HL-60/S4 (cell line): ENCODE measurements at regions not wholly inside any gene's neighbourhood (a gene's known extent, or its start where the extent isn't known, plus 50 kb on each side); places are given as distances from the start of the nearest gene placed in this dataset.
"Not testable (repeated sequence)": the region's sequence is repeated elsewhere in the genome, so short reads cannot be mapped to it uniquely, and the experiment has no call there.

ENCODE experiments used
- in situ Hi-C: fragments of 300-500 bp; cut with MboI; formaldehyde crosslinking; loops from 2 replicates; pipeline ENCODE4 v1.14.3; 2022; ENCODE audit warnings: low sequenced_read_pairs

DNA sequence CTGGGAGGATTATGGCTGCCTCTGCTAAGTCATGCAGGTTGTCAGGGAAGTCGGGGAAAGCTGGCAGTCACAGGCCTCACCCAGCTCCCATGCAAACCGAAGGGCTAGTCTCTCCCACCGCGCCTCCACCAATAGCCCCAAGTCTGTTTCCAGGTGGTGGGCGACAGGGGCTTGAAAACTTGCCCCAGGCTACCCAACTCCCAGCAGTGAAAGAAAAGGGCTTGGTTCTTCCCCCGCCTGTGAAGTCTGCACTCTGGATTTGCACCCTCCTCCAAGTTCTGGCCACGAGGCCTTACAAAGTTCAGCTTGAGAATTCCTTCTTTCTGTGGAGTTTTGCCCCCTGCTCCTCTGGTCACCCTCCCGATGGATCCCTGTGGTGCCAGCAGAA, 99.9 kb upstream of the CHST15 start:
- in situ Hi-C loops = no loop called here

DNA sequence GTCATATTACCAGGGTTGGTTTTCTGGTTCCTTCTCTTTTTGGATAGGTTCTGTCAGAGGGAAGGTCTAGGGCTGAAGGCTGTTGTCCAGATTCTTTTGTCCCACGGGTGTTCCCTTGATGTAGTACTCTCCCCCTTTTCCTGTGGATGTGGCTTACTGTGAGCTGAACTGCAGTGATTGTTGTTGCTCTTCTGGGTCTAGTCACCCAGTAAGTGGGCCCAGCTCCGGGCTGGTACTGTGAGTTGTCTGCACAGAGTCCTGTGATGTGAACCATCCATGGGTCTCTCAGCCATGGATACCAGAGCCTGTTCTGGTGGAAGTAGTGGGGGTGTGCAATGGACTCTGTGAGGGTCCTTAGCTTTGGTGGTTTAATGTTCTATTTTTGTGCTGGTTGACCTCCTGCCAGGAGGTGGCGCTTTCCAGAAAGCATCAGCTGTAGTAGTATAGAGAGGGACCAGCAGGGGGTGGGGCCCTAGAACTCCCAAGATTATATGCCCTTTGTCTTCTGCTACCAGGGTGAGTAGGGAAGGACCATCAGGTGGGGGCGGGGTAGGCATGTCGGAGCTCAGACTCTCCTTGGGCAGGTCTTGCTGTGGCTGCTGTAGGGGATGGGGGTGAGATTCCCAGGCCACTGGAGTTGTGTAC, 99.4 kb upstream of the CHST15 start:
- in situ Hi-C loops = not testable (repeated sequence)

DNA sequence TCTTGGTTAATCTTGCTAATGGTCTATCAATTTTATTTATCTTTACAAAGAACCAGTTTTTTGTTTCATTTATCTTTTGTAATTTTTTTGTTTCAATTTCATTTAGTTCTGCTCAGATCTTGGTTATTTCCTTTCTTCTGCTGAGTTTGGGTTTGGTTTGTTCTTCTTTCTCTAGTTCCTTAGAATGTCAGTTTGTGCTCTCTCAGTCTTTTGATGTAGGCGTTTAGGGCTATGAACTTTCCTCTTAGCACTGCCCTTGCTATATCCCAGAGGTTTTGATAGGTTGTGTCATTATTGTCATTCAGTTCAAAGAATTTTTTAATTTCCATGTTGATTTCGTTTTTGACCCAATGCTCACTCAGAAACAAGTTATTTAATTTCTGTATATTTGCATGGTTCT, 97.1 kb upstream of the CHST15 start:
- in situ Hi-C loops = not testable (repeated sequence)

DNA sequence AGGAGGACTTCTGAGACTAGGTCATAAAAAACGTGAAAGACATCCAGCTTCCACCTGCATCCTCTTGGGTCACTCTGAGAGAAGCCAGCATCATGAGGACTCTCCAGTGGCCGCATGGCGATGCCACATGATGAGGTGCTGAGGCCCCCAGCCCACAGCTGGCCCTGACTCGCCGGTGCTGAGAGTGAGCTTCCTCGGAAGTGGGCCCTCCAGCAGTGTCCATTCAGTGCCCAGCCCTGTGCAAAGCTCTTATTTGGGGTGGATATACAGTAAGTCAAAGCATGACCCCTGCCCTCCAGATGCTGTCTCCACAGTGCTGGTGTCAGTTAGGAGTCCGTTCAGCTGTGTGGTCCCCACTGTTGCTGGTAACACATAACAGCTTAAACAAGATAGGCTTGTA, 93.6 kb upstream of the CHST15 start:
- in situ Hi-C loops = no loop called here

DNA sequence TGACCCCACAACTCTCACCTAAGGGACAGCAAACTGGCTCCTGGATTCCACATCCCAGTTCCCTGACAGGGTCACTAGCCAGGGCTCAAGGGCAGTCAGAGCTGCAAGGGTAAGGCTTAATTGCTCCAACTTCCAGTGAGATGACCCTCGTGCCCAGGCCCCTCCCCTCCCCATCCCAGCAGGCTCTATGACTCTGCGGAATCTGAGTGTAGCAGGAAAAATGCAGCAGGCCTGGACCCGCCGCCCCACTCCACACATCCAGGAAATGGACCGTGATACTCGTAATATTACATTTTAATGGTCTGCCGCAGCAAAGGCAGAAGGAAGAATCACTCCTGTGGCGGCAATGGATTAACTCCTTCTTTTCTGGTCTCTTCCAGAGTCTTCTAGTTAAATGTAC, 91.7 kb upstream of the CHST15 start:
- in situ Hi-C loops = no loop called here

DNA sequence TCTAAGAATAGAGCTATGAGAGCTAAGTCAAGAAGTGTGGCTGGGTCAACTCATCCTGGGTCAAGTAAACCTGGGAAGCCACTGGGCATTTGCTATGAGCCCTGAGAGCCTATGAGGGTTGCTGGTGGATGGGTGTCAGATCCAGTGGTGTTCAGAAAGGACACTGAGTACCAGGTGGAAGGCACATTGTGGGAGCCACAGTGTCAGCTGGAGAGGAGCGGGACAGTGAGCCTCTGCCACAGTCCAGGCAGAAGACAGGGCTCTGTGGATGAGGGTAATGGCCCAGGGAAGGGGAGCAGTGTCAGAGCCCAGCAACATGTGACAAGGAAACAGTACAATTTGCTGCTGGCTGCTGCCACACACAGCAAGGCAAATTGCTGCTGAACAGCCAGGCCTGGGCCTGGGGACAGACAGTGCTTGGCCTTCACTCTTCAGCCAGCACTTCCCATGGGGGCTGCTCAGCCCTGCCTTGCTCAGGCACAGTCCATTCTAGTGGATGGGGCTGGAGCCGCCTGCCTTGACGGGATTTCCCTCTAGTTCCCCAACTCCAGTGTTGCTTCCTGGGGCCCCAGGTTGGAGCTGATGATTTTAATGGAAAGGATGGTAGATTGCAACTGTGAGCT, 90.9 kb upstream of the CHST15 start:
- in situ Hi-C loops = no loop called here

DNA sequence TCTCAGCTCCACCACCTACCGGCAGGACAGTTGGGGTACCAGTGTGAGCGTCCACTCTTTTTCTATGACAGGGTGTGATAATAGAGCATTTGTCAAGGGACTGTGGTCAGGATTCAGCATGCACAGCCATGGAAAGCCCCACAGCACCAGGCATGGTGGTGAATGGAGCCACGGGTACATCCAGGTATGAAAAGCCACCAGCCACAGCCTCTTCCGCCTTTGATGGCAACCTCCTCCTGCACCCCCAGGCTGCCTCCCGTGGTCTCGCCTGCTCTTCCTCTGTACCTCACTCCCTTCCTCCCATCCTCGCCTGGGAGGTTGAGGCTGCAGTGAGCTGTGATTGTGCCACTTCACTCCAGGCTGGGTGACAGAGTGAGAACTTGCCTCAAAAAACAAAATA, 90.2 kb upstream of the CHST15 start:
- in situ Hi-C loops = no loop called here

DNA sequence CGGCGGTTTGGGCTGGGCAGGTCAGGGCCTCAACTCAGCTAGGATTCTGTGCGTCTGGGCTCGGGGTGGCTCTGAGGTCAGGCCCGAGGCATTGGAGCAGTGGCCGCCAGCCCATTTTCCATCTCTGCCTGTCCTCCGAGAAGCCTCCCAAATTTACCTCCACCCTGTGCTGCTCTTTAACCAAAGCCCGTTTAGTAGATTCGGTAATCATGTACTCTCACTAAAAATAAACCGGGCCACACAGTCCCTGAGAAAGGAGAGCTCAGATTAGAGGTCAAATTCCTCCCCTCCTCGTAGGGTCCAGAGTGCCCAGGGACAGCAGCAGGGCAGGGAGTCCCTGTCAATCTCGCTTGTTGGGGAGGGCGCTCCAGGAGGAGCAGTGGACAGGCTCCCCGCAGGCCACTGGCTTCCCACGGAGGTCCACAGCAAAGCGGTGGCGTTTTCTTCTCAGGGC, 88.7 kb upstream of the CHST15 start:
- in situ Hi-C loops = no loop called here

DNA sequence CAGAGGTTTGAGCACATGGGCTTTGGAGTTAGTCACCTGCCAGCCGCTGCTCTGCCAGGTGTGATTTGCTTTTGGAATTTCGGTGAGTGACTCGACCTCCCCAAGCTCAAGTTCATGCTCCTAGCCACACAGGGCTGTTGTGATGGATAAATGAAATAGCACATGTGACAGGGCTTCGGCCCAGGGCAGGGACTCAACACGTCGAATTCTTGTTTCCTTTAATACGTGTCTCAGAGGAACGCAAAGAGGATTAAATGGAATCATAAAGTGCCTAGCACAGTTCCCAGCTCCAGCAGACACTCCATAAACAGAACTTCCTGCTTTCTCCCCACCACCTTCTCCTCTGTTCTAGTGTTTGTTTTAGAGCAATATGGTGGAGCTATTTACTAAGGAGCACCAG, 88.3 kb upstream of the CHST15 start:
- in situ Hi-C loops = no loop called here

DNA sequence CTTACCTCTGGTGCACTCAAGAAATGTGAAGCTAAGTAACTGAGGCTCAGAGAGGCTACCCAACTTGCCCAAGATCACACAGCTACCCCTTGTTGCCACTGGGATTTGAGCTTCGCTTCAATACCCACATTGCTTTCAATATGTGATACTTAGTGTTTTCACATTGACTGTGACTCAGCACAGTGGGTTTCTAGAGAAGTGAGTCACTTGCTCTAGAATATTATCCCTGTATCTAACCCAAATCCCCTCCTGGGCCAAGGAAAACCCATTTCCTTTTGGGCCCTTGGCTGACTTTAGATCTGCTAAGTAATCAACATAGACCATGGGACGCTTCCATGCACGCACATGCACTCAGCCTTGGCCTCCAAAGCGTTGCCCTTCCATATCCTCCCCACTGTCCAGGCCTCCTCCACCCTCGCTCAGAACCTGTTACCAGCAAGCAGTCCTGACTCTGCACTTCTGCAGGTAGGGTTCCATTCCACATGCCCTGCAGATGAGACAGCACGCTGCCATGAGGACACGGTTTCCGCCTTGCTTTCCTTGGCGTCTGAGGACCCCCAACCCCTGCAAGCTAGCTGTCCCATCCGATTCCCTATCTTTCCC, 87.7 kb upstream of the CHST15 start:
- in situ Hi-C loops = no loop called here

DNA sequence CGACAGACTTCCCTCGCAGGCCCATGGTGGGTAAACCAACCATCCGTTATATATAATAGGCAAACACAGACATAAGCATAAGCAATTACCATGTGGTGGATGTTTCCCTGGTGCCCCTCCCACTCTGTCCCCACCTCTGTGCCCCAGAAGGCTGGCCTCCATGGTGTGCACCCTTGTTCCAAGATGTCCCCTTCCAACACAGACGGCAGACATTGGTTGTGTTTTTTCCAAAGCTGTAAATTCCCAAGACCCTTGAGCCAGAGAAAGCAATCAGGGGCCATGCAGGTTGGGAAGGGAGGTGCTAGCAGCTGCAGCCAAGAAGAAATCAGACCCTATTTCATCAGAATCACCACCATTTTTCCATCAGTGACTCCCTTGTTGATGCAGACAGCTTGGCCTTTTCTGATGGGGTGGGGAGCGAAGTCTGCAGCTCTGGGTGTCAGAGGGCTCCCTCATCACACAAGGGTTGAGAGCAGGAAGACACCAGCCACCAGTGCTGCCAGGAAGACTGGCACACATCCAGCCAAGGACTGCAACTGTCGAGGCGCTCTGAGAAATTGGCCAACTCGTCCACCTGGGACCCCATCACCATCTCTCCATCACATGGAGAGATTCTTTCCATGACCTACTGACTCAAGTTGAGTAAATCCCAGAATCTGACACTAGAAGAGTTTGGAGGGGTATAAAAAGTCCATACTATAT, 86.8 kb upstream of the CHST15 start:
- in situ Hi-C loops = no loop called here

DNA sequence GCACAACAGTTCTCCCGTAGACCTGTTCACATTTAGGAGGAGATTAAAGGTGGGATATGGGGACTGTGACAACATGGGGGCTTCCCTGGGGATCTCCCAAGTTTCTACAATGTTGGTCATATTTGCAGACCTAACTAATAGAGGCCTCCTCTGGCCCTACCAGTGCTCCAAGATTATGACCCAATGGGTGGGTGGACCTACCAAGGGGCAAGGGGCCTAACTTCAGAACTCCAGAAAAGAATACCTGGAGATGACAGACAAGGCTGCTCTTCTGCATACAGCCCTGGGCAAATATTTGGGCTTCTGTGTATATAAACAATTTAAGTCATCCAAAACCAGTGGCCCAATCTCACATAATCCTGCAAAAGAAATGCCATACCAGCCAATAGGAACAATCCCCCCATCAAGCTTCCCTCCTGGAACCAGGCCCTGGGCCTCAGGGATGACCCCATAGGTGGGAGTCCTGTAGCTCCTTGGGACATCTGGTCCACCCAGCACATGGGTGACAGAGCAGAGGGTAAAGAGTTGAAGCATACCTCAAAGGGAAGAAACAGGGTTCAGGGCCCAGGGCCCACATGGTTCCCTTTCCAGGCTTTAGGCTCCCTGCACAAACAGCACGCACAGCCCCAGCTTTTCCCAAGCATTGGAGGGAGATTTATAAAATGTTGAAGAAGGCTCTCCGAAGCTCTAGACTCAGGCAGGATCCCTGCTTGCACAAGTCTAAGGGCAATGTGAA, 86.1 kb upstream of the CHST15 start:
- in situ Hi-C loops = no loop called here

DNA sequence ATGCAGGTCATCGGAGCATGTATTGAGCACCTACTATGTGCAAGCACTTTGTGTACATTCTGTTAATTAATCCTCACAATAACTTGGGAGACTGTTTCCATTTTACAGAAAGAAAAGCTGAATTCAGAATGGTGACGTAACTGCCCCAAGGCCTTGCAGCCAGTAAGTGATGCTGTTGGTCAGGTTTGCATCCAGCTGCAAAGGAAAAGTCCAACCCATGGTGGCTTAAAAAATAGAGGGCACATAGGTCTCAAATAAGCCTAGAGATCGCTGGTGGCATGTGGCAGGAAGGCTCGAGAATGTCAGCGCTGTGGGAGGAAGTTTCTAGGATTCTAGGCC, 83.8 kb upstream of the CHST15 start:
- in situ Hi-C loops = no loop called here

DNA sequence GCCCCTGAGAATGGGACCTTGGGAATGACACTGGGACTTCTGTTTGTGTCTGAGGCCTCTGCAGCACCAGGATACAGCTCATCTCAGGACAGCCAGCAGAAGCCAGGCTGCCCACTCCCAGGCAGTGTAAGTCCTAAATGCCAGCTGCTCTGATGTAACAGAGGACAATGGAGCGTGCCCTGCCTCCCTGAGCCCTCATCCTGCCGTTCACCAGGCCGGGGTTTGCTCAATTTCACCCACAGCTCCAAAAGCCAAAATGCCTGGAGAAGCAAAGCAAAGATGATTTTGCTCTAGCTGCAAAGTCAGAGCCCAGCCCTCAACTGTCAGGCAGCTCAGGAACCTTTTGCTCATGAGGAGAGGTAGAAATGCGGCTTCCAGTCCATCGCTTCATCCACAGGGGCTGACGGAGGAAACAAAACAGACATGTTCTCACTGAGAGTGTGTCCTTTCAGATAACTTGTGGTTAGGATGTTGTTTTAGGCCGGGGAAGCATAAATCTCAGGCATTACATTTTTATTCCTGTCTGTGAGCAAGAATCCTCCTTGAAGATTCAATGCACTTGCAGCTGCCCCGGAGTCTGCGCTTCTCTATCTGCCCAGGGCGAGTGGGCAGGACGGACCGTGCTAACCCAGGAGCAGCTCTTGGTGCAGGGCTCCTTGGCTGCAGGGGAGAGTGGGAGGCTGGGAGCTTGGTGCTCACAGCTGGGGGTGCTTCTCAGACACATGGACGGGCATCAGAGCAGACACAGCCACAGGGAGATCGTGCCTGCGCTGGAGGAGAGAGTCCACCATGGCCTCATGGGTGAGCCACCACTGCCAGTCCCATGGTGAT, 83.2 kb upstream of the CHST15 start:
- in situ Hi-C loops = no loop called here

DNA sequence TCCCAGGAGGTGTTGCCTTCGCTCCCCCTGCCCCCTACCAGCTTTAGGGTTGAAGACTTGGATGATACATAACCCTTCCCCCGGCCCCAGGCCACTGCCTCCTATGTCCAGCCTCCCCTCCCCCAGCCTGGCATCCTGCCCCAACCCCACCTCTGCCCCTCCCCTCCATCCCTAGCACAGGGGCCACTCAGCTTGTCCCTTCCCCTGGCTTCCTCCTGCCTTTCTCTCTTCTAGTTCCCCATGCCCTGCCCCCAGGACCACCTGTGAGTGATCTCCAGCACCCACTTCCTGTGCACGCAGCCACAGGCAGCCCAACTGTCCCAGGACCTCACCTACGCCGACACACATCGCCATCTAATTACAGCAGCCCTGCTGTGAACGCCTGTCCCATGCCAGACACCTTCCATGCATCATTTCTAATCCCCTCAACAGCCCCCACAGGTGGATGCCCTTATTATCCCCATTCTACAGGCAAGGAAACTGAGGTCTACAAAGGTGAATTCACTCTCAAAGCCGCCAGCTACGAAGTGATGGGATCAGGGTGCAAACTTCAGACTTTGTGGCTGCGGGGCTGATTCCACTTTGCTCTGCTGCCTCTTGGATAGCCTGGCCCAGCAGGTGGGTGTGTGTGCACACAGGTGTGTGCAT, 82.4 kb upstream of the CHST15 start:
- in situ Hi-C loops = no loop called here

DNA sequence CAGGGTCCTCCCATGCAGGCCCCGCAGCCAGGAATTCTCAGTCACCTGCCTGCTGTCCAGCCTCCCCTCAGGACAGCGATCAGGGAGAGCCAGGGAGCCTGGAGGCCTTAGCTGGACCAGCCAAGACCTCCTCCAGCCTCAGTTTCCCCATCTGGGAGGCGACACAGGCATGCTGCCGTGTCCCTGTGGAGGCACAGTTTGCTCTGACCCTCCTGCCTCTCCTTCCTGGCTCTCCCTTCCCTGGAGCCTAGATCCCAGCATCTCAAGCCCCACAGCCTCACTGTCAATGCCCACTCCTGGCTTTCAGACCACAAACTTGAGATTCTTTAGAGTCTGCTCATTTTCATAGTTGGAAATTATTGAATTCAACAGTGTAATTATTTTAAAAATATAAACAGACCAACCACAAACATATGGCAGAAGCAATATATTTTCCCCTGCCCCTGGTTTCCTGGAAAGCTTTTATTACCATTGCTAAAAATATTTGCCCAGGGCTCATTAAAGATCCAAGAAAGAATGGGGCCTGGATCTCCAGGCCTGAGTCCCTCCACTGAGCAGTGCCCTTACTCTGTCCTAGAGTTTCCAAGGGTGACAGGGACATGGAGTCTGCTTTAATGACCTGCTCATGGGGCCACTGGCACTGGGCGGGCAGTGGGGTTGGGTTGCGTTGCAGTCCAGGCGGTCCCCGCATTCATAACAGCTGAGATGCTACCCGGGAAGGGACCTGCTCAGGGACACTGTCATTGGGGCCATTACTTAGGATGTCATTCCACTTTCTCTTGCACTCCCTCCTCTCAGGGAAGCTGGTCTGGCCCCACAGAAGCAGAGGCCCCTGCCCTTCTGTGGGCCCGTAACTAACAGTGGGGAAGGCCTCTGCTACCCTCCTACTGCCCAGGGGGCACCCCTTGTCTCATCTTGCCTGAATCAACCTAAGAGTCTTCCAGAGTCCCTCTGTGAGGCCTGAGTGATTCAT, 81.6 kb upstream of the CHST15 start:
- in situ Hi-C loops = no loop called here

DNA sequence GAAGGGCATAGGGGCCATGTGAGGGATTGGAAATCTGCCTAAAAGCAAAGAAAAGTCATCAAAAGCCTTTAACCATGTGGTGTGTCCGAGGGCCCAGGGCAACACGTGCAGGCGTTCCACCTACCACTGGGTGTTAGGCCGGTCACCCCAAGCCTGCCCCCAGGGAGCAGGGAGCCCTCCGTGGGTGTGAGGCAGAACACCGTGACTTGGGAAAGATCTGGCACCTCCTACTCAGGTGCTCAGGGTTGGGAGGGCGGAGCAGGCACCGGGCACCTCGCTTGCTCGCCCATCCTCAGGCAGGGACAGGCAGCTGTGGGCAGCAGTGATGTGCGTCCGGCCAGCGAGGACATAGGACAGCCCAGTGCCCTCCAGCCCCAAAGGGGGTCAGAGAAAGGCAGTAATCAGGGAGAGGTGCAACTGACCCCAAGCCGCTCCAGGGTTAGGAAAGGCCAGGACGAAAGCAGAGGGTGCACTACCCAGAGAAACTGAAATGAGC, 80.7 kb upstream of the CHST15 start:
- in situ Hi-C loops = no loop called here

DNA sequence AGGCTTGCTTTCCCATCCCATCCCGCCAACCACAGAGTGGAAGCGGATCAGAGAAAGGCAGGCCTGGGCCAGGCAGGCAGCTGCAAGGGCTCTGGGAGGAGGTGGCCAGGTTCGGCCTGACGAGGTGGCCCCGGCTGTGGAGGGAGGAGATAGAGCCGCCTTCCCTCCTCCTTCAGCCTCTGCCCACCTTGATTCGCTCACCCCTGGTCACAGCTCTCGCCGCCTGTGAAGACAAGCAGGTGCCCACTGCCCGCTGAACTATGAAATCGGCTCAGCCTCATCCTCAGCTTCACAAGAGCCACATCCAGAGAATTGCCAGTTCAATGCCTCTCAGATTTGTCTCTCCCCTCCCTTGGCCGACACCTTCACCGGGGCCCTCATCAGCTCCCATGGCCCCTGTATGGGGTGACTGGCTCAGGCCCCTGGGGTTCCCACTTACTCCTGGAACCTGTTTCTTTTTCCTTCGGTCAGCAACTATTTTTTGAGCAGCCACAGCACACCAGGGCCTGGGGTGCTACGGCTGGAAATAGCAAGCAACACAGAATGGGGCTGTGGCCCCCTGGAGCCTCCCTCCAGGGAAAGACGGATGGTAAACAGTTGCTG, 80.0 kb upstream of the CHST15 start:
- in situ Hi-C loops = no loop called here
